GM13976 (cell line): ENCODE measurements at regions not wholly inside any gene's neighbourhood (a gene's known extent, or its start where the extent isn't known, plus 50 kb on each side); places are given as distances from the start of the nearest gene placed in this dataset.
A peak's percentile ranks its signal among the peaks of the same experiment; 100 is the strongest.

Source experiments
- DNase-seq: peaks from one replicate; pipeline ENCODE4 v3.0.0; 2012; ENCODE audit warnings: low spot score
- CTCF ChIP-seq: IDR thresholded peaks from 2 replicates; pipeline ENCODE4 v1.5.1; 2012; ENCODE audit warnings: borderline replicate concordance, mild to moderate bottlenecking; ENCODE audit not compliant: insufficient read depth; ENCODE audit errors: extremely low read depth, missing control alignments, control extremely low read depth
- in situ Hi-C: fragments of 300-500 bp; cut with MboI; formaldehyde crosslinking; loops from one replicate; pipeline ENCODE4 v1.12.0; 2022; ENCODE audit warnings: low sequenced_read_pairs, mixed read lengths, inconsistent platforms; ENCODE audit not compliant: unreplicated experiment

GRCh38 chr5:96528826-96529474 lies 95.9 kb upstream of the PCSK1 start:
- DNase-seq = no peak
- in situ Hi-C loops = no loop called here
- no peak for TF ChIP-seq CTCF

GRCh38 chr5:96529559-96529958 lies 96.5 kb upstream of the PCSK1 start:
- TF ChIP-seq CTCF = no peak
- in situ Hi-C loops = no loop called here
- no peak for DNase-seq

- no peak for TF ChIP-seq CTCF
Measured at GRCh38 chr5:96530901-96531300, 97.9 kb upstream of the PCSK1 start.

GRCh38 chr5:96533371-96533770 lies 100.3 kb upstream of the PCSK1 start:
- no peak for TF ChIP-seq CTCF
- in situ Hi-C loops = no loop called here
- no peak for DNase-seq

More at GRCh38 chr5:96530901-96531300, 97.9 kb upstream of the PCSK1 start:
- DNase-seq = no peak
- in situ Hi-C loops = no loop called here

GRCh38 chr5:96537386-96537785 lies 104.3 kb upstream of the PCSK1 start:
- in situ Hi-C loops = no loop called here
- TF ChIP-seq CTCF = no peak

GRCh38 chr5:96538808-96539250 lies 105.8 kb upstream of the PCSK1 start:
- in situ Hi-C loops = no loop called here
- no peak for TF ChIP-seq CTCF
- DNase-seq = no peak

More at GRCh38 chr5:96537386-96537785, 104.3 kb upstream of the PCSK1 start:
- DNase-seq = peak; percentile 9

- in situ Hi-C loops = no loop called here
- DNase-seq = no peak
- TF ChIP-seq CTCF = no peak
Measured at GRCh38 chr5:96546120-96546519, 113.1 kb upstream of the PCSK1 start.
